ENCODE measurements at regions not wholly inside any gene's neighbourhood (a gene's known extent, or its start where the extent isn't known, plus 50 kb on each side); places are given as distances from the start of the nearest gene placed in this dataset.

- H3F3A ChIP-seq (replicated peaks; ENCODE audit: insufficient read depth): no peaks in the 10 kb centered on the region
- POLR2A ChIA-PET: no interaction called here
- no peaks in the 10 kb centered on the region for H3K79me2 ChIP-seq (ENCODE audit: insufficient read depth)
- H3K9me2 ChIP-seq: no peaks in the 10 kb centered on the region
- H3K36me3 ChIP-seq (replicated peaks in 1 of 2; ENCODE audit: control insufficient read depth in 1 of 2, insufficient read depth in 2 of 2, low read length in 1 of 2): no peaks in the 10 kb centered on the region
- no peak for TF ChIP-seq NFIC (IDR thresholded peaks at IDR 0.05; ENCODE audit: borderline replicate concordance)
- no peak for TF ChIP-seq GATA2 (CRISPR knock-in tag; IDR thresholded peaks at IDR 0.05)
- TF ChIP-seq MEF2A (IDR thresholded peaks at IDR 0.05; ENCODE audit: borderline replicate concordance, low read depth): no peak
- TF ChIP-seq RFX5 (IDR thresholded peaks at IDR 0.05; ENCODE audit: low read length): no peak
- TF ChIP-seq SMC3 (IDR thresholded peaks at IDR 0.05; ENCODE audit: low read depth, low read length): no peak
- no peak for TF ChIP-seq TAF1 (IDR thresholded peaks at IDR 0.05; ENCODE audit: borderline replicate concordance, low read depth, low read length)
- no peak for TF ChIP-seq USF1 (IDR thresholded peaks at IDR 0.05; ENCODE audit: borderline replicate concordance, low read depth)
- TF ChIP-seq IRF3 (IDR thresholded peaks at IDR 0.05; ENCODE audit: low read depth, low read length): no peak
- TF ChIP-seq RCOR1 (IDR thresholded peaks at IDR 0.05; ENCODE audit: low read length): no peak
- no peak for TF ChIP-seq ELF1 (IDR thresholded peaks at IDR 0.05)
- TF ChIP-seq USF2 (IDR thresholded peaks at IDR 0.05; ENCODE audit: borderline replicate concordance, low read depth, low read length): no peak
- TF ChIP-seq ZBTB33 (IDR thresholded peaks at IDR 0.05; ENCODE audit: borderline replicate concordance, low read depth): no peak
- TF ChIP-seq RAD21 (IDR thresholded peaks at IDR 0.05; ENCODE audit: low read length): no peak
- no peak for TF ChIP-seq FOSL2 (IDR thresholded peaks at IDR 0.05; ENCODE audit: borderline replicate concordance, low read depth)
- no peak for TF ChIP-seq RXRA (IDR thresholded peaks at IDR 0.05; ENCODE audit: borderline replicate concordance, low read depth)
- no peak for TF ChIP-seq YY1 (IDR thresholded peaks at IDR 0.05; ENCODE audit: low read depth)
- no peak for TF ChIP-seq FOXM1 (IDR thresholded peaks at IDR 0.05; ENCODE audit: low read depth)
- TF ChIP-seq JUND (IDR thresholded peaks at IDR 0.05): no peak
- TF ChIP-seq EP300 (IDR thresholded peaks at IDR 0.05; ENCODE audit: borderline replicate concordance in 1 of 2, low read depth in 1 of 2, low read length in 1 of 2): no peak
- H3K9ac ChIP-seq: no peak overlapping the region
- WGBS (ENCODE audit: low lambda C conversion rate): 33% methylated on average over 1 of the region's 1 CpG
- H2AFZ ChIP-seq (ENCODE audit: low read depth): no peak overlapping the region
- no peaks in the 10 kb centered on the region for H3K9me3 ChIP-seq
- no peak for DNase-seq
- no peaks in the 10 kb centered on the region for H4K20me1 ChIP-seq (ENCODE audit: insufficient read depth)
- H3K27me3 ChIP-seq (ENCODE audit: insufficient read depth): no peaks in the 10 kb centered on the region
- CTCF ChIA-PET: interaction anchor here (1.0 kb wide), 1 partner anchor 235 kb away, joined by 3 read pairs; no protein-coding TSS in a partner anchor
- H3K27ac ChIP-seq (ENCODE audit: low read depth in 2 of 2, low read length in 1 of 2): no peak overlapping the region
- no peak overlapping the region for H3K4me3 ChIP-seq (ENCODE audit: low read depth in 2 of 2, low read length in 1 of 2)
- no peak overlapping the region for H3K4me2 ChIP-seq
- no peaks in the 10 kb centered on the region; a peak in 1 of 4 replicates for H3K4me1 ChIP-seq (ENCODE audit: control insufficient read depth in 1 of 2, insufficient read depth in 2 of 2, low read depth in 1 of 2, low read length in 1 of 2)
These were observed 191.4 kb downstream of the KIF26A start for GRCh38 chr14:104329793-104330192.

Measured in SK-N-SH (cell line).